ENCODE measurements at regions not wholly inside any gene's neighbourhood (a gene's known extent, or its start where the extent isn't known, plus 50 kb on each side); places are given as distances from the start of the nearest gene placed in this dataset.
A peak's percentile ranks its signal among the peaks of the same experiment; 100 is the strongest.

- H3K27ac Mint-ChIP-seq, result no peak overlapping the region
- no peak for ATAC-seq (replicated peaks)
- H3K27me3 Mint-ChIP-seq, result no peaks in the 10 kb centered on the region
- no peak overlapping the region for H3K4me3 Mint-ChIP-seq
- H3K9me3 Mint-ChIP-seq, result no peaks in the 10 kb centered on the region
- H3K4me1 Mint-ChIP-seq, result peaks cover 7% of the 10 kb centered on the region
- no peaks in the 10 kb centered on the region for H3K36me3 Mint-ChIP-seq (ENCODE audit: low read depth)
These were observed 106.3 kb upstream of the TEX13D start for GRCh38 chrX:124226129-124226528.

DNA sequence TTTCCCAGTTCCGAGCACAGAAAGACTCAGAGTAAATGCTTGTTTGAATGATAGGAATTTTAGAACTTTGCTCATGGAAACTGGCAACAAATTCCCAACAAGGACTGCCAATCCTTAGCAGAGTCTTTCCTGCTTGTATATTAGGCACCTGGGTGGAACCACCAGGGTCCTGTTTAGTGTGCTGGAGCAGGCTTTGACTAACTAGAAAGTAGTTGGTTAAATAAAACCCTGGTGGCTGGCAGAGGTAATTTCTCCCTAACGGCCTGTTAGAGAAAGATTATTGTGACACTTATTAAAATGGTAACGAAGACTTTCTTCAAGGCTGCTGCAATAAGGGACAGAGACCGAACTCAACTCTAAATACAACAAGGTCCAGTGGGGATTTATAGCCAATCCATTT lies 103.6 kb upstream of the TEX13D start:
- H3K4me3 Mint-ChIP-seq, result no peak overlapping the region
- no peaks in the 10 kb centered on the region for H3K27me3 Mint-ChIP-seq
- no peaks in the 10 kb centered on the region for H3K4me1 Mint-ChIP-seq
- H3K9me3 Mint-ChIP-seq, result no peaks in the 10 kb centered on the region
- no peak for ATAC-seq (replicated peaks)
- no peak overlapping the region for H3K27ac Mint-ChIP-seq
- no peaks in the 10 kb centered on the region for H3K36me3 Mint-ChIP-seq (ENCODE audit: low read depth)

DNA sequence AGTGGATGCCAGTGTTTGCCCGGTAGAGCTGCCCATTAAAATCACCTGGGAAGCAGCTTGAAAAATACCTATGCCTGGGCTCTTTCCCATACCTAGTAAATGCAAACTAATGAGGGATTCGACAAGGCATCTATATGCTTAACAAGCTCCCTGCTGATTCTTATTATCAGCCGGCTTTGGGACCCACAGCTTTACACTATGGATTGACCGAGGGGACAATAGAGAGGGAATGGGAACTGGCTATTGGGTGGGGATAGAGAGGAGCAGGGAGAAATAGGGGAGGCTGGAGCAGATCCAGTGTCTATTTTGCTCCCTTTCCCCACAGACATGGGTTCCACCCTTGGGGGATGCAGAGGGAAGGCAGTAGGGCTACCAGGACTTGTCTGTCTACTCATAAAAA lies 103.1 kb upstream of the TEX13D start:
- Mint-ChIP-seq H3K27ac (no peak overlapping the region), H3K36me3 (ENCODE audit: low read depth) (no peaks in the 10 kb centered on the region), H3K4me1 (no peaks in the 10 kb centered on the region), H3K27me3 (no peaks in the 10 kb centered on the region), H3K4me3 (no peak overlapping the region), H3K9me3 (no peaks in the 10 kb centered on the region)
- ATAC-seq (replicated peaks), result no peak

GRCh38 chrX:124230655-124231450 lies 101.6 kb upstream of the TEX13D start:
- Mint-ChIP-seq H3K27ac (no peak overlapping the region), H3K4me3 (no peak overlapping the region), H3K36me3 (ENCODE audit: low read depth) (no peaks in the 10 kb centered on the region), H3K9me3 (no peaks in the 10 kb centered on the region), H3K4me1 (no peaks in the 10 kb centered on the region), H3K27me3 (no peaks in the 10 kb centered on the region)
- no peak for ATAC-seq (replicated peaks)

- H3K27me3 Mint-ChIP-seq, result no peaks in the 10 kb centered on the region
- H3K27ac Mint-ChIP-seq, result no peak overlapping the region
- no peaks in the 10 kb centered on the region for H3K9me3 Mint-ChIP-seq
- no peak overlapping the region for H3K4me3 Mint-ChIP-seq
- no peaks in the 10 kb centered on the region for H3K4me1 Mint-ChIP-seq
- no peaks in the 10 kb centered on the region for H3K36me3 Mint-ChIP-seq (ENCODE audit: low read depth)
- no peak for ATAC-seq (replicated peaks)
These were observed 101.1 kb upstream of the TEX13D start for GRCh38 chrX:124231451-124231759.

GRCh38 chrX:124232523-124233201 lies 99.8 kb upstream of the TEX13D start:
- no peaks in the 10 kb centered on the region for H3K36me3 Mint-ChIP-seq (ENCODE audit: low read depth)
- no peak overlapping the region for H3K27ac Mint-ChIP-seq
- H3K27me3 Mint-ChIP-seq, result no peaks in the 10 kb centered on the region
- H3K4me1 Mint-ChIP-seq, result no peaks in the 10 kb centered on the region
- peak overlapping the region; percentile 15 for H3K4me3 Mint-ChIP-seq
- H3K9me3 Mint-ChIP-seq, result no peaks in the 10 kb centered on the region
- ATAC-seq (replicated peaks), result peak; percentile 95

DNA sequence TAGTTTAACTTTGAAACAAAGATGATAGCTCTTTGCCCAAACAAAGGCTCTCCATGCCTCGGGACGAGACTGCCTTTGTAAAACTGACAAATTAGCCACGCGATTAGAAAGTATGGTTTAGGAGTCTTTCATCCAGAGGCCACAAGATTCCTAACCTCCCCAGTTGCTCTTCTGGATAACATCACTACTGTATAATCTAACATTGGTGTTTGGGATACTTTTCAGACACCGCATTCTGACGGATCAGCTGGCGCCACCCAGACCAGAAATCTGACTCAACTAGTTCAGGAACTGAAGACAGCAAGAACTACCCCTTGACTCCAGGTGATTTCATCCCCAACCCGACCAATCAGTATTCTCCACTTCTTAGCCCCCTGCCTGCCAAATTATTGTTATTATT lies 98.1 kb upstream of the TEX13D start:
- ATAC-seq (replicated peaks), result no peak
- peaks cover 10% of the 10 kb centered on the region for H3K4me1 Mint-ChIP-seq
- H3K36me3 Mint-ChIP-seq (ENCODE audit: low read depth), result no peaks in the 10 kb centered on the region
- no peak overlapping the region for H3K4me3 Mint-ChIP-seq
- no peak overlapping the region for H3K27ac Mint-ChIP-seq
- no peaks in the 10 kb centered on the region for H3K27me3 Mint-ChIP-seq
- no peaks in the 10 kb centered on the region for H3K9me3 Mint-ChIP-seq

- peak overlapping the region; percentile 83 for H3K27ac Mint-ChIP-seq
- peak; percentile 72 for ATAC-seq (replicated peaks)
These were observed 94.2 kb upstream of the TEX13D start for GRCh38 chrX:124238268-124238667.

GRCh38 chrX:124239324-124239723 lies 93.1 kb upstream of the TEX13D start:
- peak overlapping the region; percentile 75 for H3K4me3 Mint-ChIP-seq
- no peaks in the 10 kb centered on the region for H3K36me3 Mint-ChIP-seq (ENCODE audit: low read depth)
- H3K9me3 Mint-ChIP-seq, result no peaks in the 10 kb centered on the region
- peaks cover 14% of the 10 kb centered on the region for H3K4me1 Mint-ChIP-seq
- peak overlapping the region; percentile 83 for H3K27ac Mint-ChIP-seq
- ATAC-seq (replicated peaks), result peak; percentile 50
- no peaks in the 10 kb centered on the region for H3K27me3 Mint-ChIP-seq

More at GRCh38 chrX:124238268-124238667, 94.2 kb upstream of the TEX13D start:
- H3K27me3 Mint-ChIP-seq, result no peaks in the 10 kb centered on the region
- peaks cover 14% of the 10 kb centered on the region for H3K4me1 Mint-ChIP-seq
- peak overlapping the region; percentile 75 for H3K4me3 Mint-ChIP-seq
- no peaks in the 10 kb centered on the region for H3K9me3 Mint-ChIP-seq
- H3K36me3 Mint-ChIP-seq (ENCODE audit: low read depth), result no peaks in the 10 kb centered on the region

GRCh38 chrX:124239911-124240310 lies 92.5 kb upstream of the TEX13D start:
- H3K27ac Mint-ChIP-seq, result peak overlapping the region; percentile 83
- peak; percentile 83 for ATAC-seq (replicated peaks)
- peaks cover 14% of the 10 kb centered on the region for H3K4me1 Mint-ChIP-seq
- no peaks in the 10 kb centered on the region for H3K9me3 Mint-ChIP-seq
- no peaks in the 10 kb centered on the region for H3K36me3 Mint-ChIP-seq (ENCODE audit: low read depth)
- peak overlapping the region; percentile 75 for H3K4me3 Mint-ChIP-seq
- H3K27me3 Mint-ChIP-seq, result no peaks in the 10 kb centered on the region

GRCh38 chrX:124240422-124240821 lies 92.0 kb upstream of the TEX13D start:
- ATAC-seq (replicated peaks), result no peak
- Mint-ChIP-seq H3K4me3 (peak overlapping the region; percentile 75), H3K9me3 (no peaks in the 10 kb centered on the region), H3K36me3 (ENCODE audit: low read depth) (no peaks in the 10 kb centered on the region), H3K4me1 (peaks cover 14% of the 10 kb centered on the region), H3K27ac (no peak overlapping the region), H3K27me3 (no peaks in the 10 kb centered on the region)

- H3K27ac Mint-ChIP-seq, result no peak overlapping the region
- H3K27me3 Mint-ChIP-seq, result no peaks in the 10 kb centered on the region
- H3K4me3 Mint-ChIP-seq, result no peak overlapping the region
- ATAC-seq (replicated peaks), result no peak
- no peaks in the 10 kb centered on the region for H3K36me3 Mint-ChIP-seq (ENCODE audit: low read depth)
- H3K4me1 Mint-ChIP-seq, result peaks cover 14% of the 10 kb centered on the region
- no peaks in the 10 kb centered on the region for H3K9me3 Mint-ChIP-seq
These were observed 90.3 kb upstream of the TEX13D start for GRCh38 chrX:124242131-124242530.

- H3K27me3 Mint-ChIP-seq, result no peaks in the 10 kb centered on the region
These were observed 83.1 kb upstream of the TEX13D start for GRCh38 chrX:124249345-124249744.

DNA sequence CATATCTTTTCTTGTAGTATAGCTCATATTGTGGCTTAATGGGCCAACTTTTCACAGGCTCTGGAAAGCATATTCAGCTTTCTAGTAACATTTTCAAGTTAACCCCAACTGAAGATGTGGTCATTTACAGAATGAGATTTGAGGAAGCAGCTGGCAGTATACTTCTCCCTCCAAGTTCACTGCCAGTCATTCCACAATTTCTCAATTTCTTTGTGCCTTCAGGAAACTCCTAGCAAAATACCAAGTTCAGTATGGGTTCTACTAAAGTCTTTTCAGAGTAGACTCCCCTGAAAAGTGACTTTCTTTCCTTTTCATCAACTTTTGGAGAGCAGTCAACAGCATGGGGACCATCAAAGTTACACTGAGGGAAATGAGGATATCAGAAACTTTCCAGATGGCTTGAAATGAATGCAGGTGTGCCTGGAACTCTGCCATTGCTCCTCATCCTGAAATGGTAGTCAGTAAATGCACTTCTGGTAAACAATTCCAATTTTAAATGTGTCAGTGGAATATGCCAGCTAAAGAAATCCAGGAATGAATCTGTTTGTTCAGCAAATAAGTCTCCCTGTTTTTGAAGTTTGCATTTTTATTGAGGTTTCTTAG lies 81.5 kb upstream of the TEX13D start:
- H3K9me3 Mint-ChIP-seq, result peaks cover 4% of the 10 kb centered on the region

More at GRCh38 chrX:124249345-124249744, 83.1 kb upstream of the TEX13D start:
- no peak overlapping the region for H3K27ac Mint-ChIP-seq
- ATAC-seq (replicated peaks), result no peak
- no peak overlapping the region for H3K4me3 Mint-ChIP-seq
- H3K9me3 Mint-ChIP-seq, result peaks cover 4% of the 10 kb centered on the region
- no peaks in the 10 kb centered on the region for H3K36me3 Mint-ChIP-seq (ENCODE audit: low read depth)
- no peaks in the 10 kb centered on the region for H3K4me1 Mint-ChIP-seq

DNA sequence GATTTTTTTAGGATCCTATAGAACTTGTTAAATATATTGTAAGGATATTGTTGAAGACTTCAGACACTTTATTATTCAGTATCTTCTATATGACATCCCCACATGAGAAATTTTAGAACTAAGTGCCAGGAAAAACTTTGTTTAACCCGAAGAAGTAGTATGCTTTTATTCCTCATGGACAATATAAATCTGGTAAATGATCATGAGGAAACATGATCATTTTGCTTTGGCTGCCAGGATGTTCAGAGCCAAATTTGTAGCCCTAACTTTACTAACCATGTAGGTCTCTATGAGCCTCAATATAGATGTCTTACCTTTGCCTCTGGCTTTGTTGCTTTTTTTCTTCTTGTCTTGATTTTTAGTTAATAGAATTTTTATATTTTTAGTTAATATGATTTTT lies 77.8 kb upstream of the TEX13D start:
- ATAC-seq (replicated peaks), result no peak
- no peaks in the 10 kb centered on the region for H3K36me3 Mint-ChIP-seq (ENCODE audit: low read depth)
- H3K4me3 Mint-ChIP-seq, result no peak overlapping the region
- no peaks in the 10 kb centered on the region for H3K27me3 Mint-ChIP-seq
- no peaks in the 10 kb centered on the region for H3K9me3 Mint-ChIP-seq
- peaks cover 12% of the 10 kb centered on the region for H3K4me1 Mint-ChIP-seq
- H3K27ac Mint-ChIP-seq, result no peak overlapping the region

More for the DNA sequence above, 81.5 kb upstream of the TEX13D start:
- Mint-ChIP-seq H3K4me1 (no peaks in the 10 kb centered on the region), H3K27me3 (no peaks in the 10 kb centered on the region), H3K36me3 (ENCODE audit: low read depth) (no peaks in the 10 kb centered on the region), H3K4me3 (no peak overlapping the region), H3K27ac (peak overlapping the region; percentile 56)
- no peak for ATAC-seq (replicated peaks)

All from activated T-helper 17 cell treated with anti-CD3 and anti-CD28 coated beads, Interleukin-2, amount 50 U/mL, for 72 hours (primary cell).